HEK293 (cell line): ENCODE measurements at regions not wholly inside any gene's neighbourhood (a gene's known extent, or its start where the extent isn't known, plus 50 kb on each side); places are given as distances from the start of the nearest gene placed in this dataset.

ENCODE experiments used
- CTCF ChIA-PET: fragments of 350-600 bp; formaldehyde crosslinking; extraction: SDS; loops from one replicate; lab custom pipeline; 2021; ENCODE audit warnings: antibody characterized with exemption; lab: Yijun Ruan, JAX
- POLR2A ChIA-PET: fragments of 300-600 bp; formaldehyde crosslinking; extraction: SDS; loops from one replicate; lab custom pipeline; 2020; ENCODE audit warnings: antibody characterized with exemption, inconsistent platforms; lab: Yijun Ruan, JAX
- H3K27ac ChIP-seq: fragments of 200-500 bp; sonication (Bioruptor generic); 2 replicates; pipeline ENCODE4 v1.5.1; 2014; ENCODE audit warnings: low read depth, low read length, control low read depth, inconsistent platforms; ENCODE audit errors: extremely low read depth
- H3K36me3 ChIP-seq, 2 experiments: fragments of 200-500 bp in 1 of 2; sonication (Bioruptor generic) in 1 of 2; 1 replicate in 1 of 2; 2 replicates in 1 of 2; pipeline ENCODE4 v1.5.1; 2014 to 2017; ENCODE audit warnings: inconsistent platforms in 2 of 2, low read length in 2 of 2; ENCODE audit not compliant: control insufficient read depth in 2 of 2, insufficient read depth in 1 of 2
- H3K4me1 ChIP-seq: fragments of 200-500 bp; sonication (Bioruptor generic); 2 replicates; pipeline ENCODE4 v1.5.1; 2014; ENCODE audit warnings: mild to moderate bottlenecking, low read length, inconsistent platforms; ENCODE audit not compliant: control insufficient read depth, insufficient read depth
- H3K4me3 ChIP-seq: 2 replicates; pipeline ENCODE4 v1.5.1; 2011; ENCODE audit warnings: low read depth, mild to moderate bottlenecking, control low read depth, low read length, moderate library complexity
- H3K9me3 ChIP-seq: fragments of 200-500 bp; sonication (Bioruptor generic); 2 replicates; pipeline ENCODE4 v1.5.1; 2014; ENCODE audit warnings: low read depth, low read length, inconsistent platforms; ENCODE audit not compliant: control insufficient read depth, insufficient read depth
- GLIS2 ChIP-seq: fragments of 450-650 bp; formaldehyde crosslinking; IDR thresholded peaks from 2 replicates; pipeline ENCODE4 v1.5.1; 2016; ENCODE audit warnings: missing biosample characterization, missing genetic modification characterization
- KLF7 ChIP-seq: fragments of 450-650 bp; formaldehyde crosslinking; IDR thresholded peaks from 2 replicates; pipeline ENCODE4 v1.5.1; 2016; ENCODE audit warnings: missing biosample characterization, missing genetic modification characterization, borderline replicate concordance
- KLF8 ChIP-seq: fragments of 450-650 bp; formaldehyde crosslinking; IDR thresholded peaks from 2 replicates; pipeline ENCODE4 v1.5.1; 2016; ENCODE audit warnings: missing biosample characterization, missing genetic modification characterization
- SP2 ChIP-seq: fragments of 450-650 bp; formaldehyde crosslinking; IDR thresholded peaks from 2 replicates; pipeline ENCODE4 v1.5.1; 2016; ENCODE audit warnings: missing biosample characterization, missing genetic modification characterization
- SP3 ChIP-seq: fragments of 450-650 bp; formaldehyde crosslinking; IDR thresholded peaks from 2 replicates; pipeline ENCODE4 v1.5.1; 2016; ENCODE audit warnings: missing biosample characterization, missing genetic modification characterization
- YY1 ChIP-seq: fragments of 450-650 bp; formaldehyde crosslinking; IDR thresholded peaks from 2 replicates; pipeline ENCODE4 v1.5.1; 2018; ENCODE audit warnings: missing biosample characterization, missing genetic modification characterization
- ZBTB48 ChIP-seq: fragments of 450-650 bp; formaldehyde crosslinking; IDR thresholded peaks from 2 replicates; pipeline ENCODE4 v1.5.1; 2016; ENCODE audit warnings: missing biosample characterization, missing genetic modification characterization
- ZNF138 ChIP-seq: fragments of 450-650 bp; formaldehyde crosslinking; IDR thresholded peaks from 2 replicates; pipeline ENCODE4 v1.5.1; 2016; ENCODE audit warnings: missing biosample characterization, missing genetic modification characterization, borderline replicate concordance
- ZNF274 ChIP-seq, 2 experiments: fragments of 200-500 bp in 1 of 2; fragments of 450-650 bp in 1 of 2; sonication (Bioruptor generic) in 1 of 2; formaldehyde crosslinking in 1 of 2; IDR thresholded peaks; 2 replicates each; pipeline versions ENCODE4 v1.5.1 to v1.6.1; 2014 to 2016; ENCODE audit warnings: borderline replicate concordance in 1 of 2, inconsistent platforms in 1 of 2, low read length in 1 of 2, missing biosample characterization in 1 of 2, missing genetic modification characterization in 1 of 2
- ZNF292 ChIP-seq: fragments of 450-650 bp; formaldehyde crosslinking; IDR thresholded peaks from 2 replicates; pipeline ENCODE4 v1.5.1; 2016; ENCODE audit warnings: low read depth, missing biosample characterization, missing genetic modification characterization, borderline replicate concordance
- ZNF521 ChIP-seq: fragments of 450-650 bp; formaldehyde crosslinking; IDR thresholded peaks from 2 replicates; pipeline ENCODE4 v1.5.1; 2017; ENCODE audit warnings: missing biosample characterization, mild to moderate bottlenecking, missing genetic modification characterization
- ZNF654 ChIP-seq: fragments of 450-650 bp; formaldehyde crosslinking; IDR thresholded peaks from 2 replicates; pipeline ENCODE4 v1.5.1; 2016; ENCODE audit warnings: low read depth, missing biosample characterization, missing genetic modification characterization
- ZSCAN23 ChIP-seq: fragments of 450-650 bp; formaldehyde crosslinking; IDR thresholded peaks from 2 replicates; pipeline ENCODE4 v1.5.1; 2016; ENCODE audit warnings: missing biosample characterization, missing genetic modification characterization
- TF ChIP-seq, protein P1 (sequence below): sonication (generic); formaldehyde crosslinking; IDR thresholded peaks from 2 replicates; pipeline ENCODE4 v1.8.1; 2022; ENCODE audit warnings: mild to moderate bottlenecking, moderate library complexity, missing genetic modification reagents
- TF ChIP-seq, protein P2 (sequence below): fragments of 450-650 bp; formaldehyde crosslinking; IDR thresholded peaks from 2 replicates; pipeline ENCODE4 v1.5.1; 2017; ENCODE audit warnings: missing biosample characterization, missing genetic modification characterization
- TF ChIP-seq, protein P3 (sequence below): fragments of 450-650 bp; formaldehyde crosslinking; IDR thresholded peaks from 2 replicates; pipeline ENCODE4 v1.5.1; 2016; ENCODE audit warnings: missing biosample characterization, missing genetic modification characterization
- TF ChIP-seq, protein P4 (sequence below): fragments of 450-650 bp; formaldehyde crosslinking; IDR thresholded peaks from 2 replicates; pipeline ENCODE4 v1.5.1; 2016; ENCODE audit warnings: missing biosample characterization, missing genetic modification characterization
- TF ChIP-seq, protein P5 (sequence below): fragments of 450-650 bp; formaldehyde crosslinking; IDR thresholded peaks from 2 replicates; pipeline ENCODE4 v1.5.1; 2016; ENCODE audit warnings: missing biosample characterization, missing genetic modification characterization
- TF ChIP-seq, protein P6 (sequence below): fragments of 450-650 bp; formaldehyde crosslinking; IDR thresholded peaks from 2 replicates; pipeline ENCODE4 v1.5.1; 2016; ENCODE audit warnings: missing biosample characterization, missing genetic modification characterization

DNA sequence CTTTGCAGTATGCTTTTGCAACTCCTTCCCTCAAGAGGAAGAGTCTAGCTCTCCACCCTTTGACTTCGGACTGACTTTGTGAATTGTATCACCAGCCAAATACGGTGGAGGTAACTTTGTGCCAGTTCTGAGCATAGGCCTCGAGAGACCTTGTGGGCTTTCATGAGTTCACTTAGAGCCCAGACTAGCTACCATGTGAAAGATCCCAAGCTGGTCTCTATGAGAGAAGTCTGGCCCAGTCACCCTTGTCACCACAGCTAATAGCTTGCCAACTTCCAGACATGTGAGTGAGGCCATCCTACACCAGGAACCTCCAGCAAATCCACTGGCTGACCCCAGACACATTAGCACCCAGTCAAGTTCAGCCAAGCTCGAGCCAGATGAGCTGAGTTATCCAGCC, 72.2 kb upstream of the EXOC4 start:
- ChIA-PET POLR2A (no interaction called here), CTCF (no interaction called here)
- Histone ChIP-seq H3K9me3 (no peaks in the 10 kb centered on the region), H3K36me3 (no peaks in the 10 kb centered on the region), H3K27ac (no peak overlapping the region), H3K4me3 (no peak overlapping the region), H3K4me1 (no peaks in the 10 kb centered on the region)
- TF ChIP-seq, protein P1, sequence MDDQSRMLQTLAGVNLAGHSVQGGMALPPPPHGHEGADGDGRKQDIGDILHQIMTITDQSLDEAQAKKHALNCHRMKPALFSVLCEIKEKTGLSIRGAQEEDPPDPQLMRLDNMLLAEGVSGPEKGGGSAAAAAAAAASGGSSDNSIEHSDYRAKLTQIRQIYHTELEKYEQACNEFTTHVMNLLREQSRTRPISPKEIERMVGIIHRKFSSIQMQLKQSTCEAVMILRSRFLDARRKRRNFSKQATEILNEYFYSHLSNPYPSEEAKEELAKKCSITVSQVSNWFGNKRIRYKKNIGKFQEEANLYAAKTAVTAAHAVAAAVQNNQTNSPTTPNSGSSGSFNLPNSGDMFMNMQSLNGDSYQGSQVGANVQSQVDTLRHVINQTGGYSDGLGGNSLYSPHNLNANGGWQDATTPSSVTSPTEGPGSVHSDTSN (CRISPR knock-in tag): no peak
- no peak for TF ChIP-seq ZNF138 (tag by site-specific recombination)
- no peak for TF ChIP-seq ZNF274 (IDR thresholded peaks at IDR 0.05; ENCODE audit: low read length)
- no peak for TF ChIP-seq ZNF274 (tag by site-specific recombination; IDR thresholded peaks at IDR 0.05; ENCODE audit: borderline replicate concordance)
- no peak for TF ChIP-seq ZNF521 (tag by site-specific recombination)
- no peak for TF ChIP-seq YY1 (tag by site-specific recombination)
- TF ChIP-seq, protein P2, sequence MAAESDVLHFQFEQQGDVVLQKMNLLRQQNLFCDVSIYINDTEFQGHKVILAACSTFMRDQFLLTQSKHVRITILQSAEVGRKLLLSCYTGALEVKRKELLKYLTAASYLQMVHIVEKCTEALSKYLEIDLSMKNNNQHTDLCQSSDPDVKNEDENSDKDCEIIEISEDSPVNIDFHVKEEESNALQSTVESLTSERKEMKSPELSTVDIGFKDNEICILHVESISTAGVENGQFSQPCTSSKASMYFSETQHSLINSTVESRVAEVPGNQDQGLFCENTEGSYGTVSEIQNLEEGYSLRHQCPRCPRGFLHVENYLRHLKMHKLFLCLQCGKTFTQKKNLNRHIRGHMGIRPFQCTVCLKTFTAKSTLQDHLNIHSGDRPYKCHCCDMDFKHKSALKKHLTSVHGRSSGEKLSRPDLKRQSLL (tag by site-specific recombination): no peak
- TF ChIP-seq, protein P3, sequence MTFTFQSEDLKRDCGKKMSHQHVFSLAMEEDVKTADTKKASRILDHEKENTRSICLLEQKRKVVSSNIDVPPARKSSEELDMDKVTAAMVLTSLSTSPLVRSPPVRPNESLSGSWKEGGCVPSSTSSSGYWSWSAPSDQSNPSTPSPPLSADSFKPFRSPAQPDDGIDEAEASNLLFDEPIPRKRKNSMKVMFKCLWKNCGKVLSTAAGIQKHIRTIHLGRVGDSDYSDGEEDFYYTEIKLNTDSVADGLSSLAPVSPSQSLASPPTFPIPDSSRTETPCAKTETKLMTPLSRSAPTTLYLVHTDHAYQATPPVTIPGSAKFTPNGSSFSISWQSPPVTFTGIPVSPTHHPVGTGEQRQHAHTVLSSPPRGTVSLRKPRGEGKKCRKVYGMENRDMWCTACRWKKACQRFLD: no peak
- TF ChIP-seq, protein P4, sequence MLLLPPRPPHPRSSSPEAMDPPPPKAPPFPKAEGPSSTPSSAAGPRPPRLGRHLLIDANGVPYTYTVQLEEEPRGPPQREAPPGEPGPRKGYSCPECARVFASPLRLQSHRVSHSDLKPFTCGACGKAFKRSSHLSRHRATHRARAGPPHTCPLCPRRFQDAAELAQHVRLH: no peak
- TF ChIP-seq ZNF654 (tag by site-specific recombination): no peak
- no peak for TF ChIP-seq GLIS2 (tag by site-specific recombination)
- no peak for TF ChIP-seq SP2 (tag by site-specific recombination)
- no peak for TF ChIP-seq ZNF292 (tag by site-specific recombination)
- no peak for TF ChIP-seq KLF8 (tag by site-specific recombination)
- TF ChIP-seq, protein P5, sequence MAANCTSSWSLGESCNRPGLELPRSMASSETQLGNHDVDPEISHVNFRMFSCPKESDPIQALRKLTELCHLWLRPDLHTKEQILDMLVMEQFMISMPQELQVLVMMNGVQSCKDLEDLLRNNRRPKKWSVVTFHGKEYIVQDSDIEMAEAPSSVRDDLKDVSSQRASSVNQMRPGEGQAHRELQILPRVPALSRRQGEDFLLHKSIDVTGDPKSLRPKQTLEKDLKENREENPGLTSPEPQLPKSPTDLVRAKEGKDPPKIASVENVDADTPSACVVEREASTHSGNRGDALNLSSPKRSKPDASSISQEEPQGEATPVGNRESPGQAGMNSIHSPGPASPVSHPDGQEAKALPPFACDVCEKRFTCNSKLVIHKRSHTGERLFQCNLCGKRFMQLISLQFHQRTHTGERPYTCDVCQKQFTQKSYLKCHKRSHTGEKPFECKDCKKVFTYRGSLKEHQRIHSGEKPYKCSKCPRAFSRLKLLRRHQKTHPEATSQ (tag by site-specific recombination): no peak

DNA sequence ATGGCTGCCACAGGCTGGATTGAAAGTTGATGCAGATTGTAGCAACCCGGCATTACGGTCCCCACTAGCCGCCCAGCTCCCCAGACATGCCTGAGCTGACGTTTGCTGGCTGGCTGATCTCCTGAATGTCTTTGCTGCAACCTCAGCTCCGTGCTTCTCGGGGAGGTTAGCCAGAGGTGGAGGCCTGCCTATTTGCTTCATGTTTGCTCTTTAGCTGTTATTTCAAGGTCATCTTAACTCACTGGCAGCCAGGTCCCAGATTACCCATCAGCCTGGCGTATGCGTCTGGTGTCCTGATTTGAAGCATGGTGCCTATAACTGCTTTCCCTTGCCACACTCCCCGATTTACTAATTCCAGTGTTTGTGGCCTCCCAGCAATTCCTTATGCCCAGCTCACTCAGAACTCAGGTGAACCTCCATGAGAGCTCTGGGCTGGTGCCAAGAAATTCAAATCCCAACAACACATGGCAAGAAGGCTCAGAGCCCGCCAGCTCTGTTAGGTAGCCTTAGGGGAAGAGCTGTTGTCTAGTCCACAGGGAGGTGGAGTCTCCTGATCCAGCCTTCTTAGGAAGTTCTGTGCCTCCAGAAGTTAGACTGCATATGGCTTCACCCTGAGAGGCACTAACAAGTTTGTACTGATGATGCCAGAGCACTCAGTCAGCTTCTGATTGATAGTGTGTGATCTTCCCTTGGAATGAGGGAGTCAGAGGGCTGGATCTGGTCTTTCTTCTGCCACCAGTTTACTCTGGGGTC, 69.7 kb upstream of the EXOC4 start:
- Histone ChIP-seq H3K36me3 (no peaks in the 10 kb centered on the region), H3K9me3 (no peaks in the 10 kb centered on the region), H3K4me1 (no peaks in the 10 kb centered on the region), H3K4me3 (no peak overlapping the region), H3K27ac (no peak overlapping the region)
- CTCF ChIA-PET: interaction anchor here (0.8 to 1.0 kb wide), 3 partner anchors 22 to 55 kb away, joined by 3 to 5 read pairs (median 3); no protein-coding TSS in a partner anchor
- POLR2A ChIA-PET: no interaction called here
- TF ChIP-seq, protein P6, sequence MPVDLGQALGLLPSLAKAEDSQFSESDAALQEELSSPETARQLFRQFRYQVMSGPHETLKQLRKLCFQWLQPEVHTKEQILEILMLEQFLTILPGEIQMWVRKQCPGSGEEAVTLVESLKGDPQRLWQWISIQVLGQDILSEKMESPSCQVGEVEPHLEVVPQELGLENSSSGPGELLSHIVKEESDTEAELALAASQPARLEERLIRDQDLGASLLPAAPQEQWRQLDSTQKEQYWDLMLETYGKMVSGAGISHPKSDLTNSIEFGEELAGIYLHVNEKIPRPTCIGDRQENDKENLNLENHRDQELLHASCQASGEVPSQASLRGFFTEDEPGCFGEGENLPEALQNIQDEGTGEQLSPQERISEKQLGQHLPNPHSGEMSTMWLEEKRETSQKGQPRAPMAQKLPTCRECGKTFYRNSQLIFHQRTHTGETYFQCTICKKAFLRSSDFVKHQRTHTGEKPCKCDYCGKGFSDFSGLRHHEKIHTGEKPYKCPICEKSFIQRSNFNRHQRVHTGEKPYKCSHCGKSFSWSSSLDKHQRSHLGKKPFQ (tag by site-specific recombination): no peak
- TF ChIP-seq SP3 (tag by site-specific recombination): no peak
- no peak for TF ChIP-seq ZSCAN23
- no peak for TF ChIP-seq ZBTB48 (tag by site-specific recombination)
- TF ChIP-seq KLF7 (tag by site-specific recombination): no peak
